ENCODE measurements at regions not wholly inside any gene's neighbourhood (a gene's known extent, or its start where the extent isn't known, plus 50 kb on each side); places are given as distances from the start of the nearest gene placed in this dataset.

- TF ChIP-seq, protein P1, sequence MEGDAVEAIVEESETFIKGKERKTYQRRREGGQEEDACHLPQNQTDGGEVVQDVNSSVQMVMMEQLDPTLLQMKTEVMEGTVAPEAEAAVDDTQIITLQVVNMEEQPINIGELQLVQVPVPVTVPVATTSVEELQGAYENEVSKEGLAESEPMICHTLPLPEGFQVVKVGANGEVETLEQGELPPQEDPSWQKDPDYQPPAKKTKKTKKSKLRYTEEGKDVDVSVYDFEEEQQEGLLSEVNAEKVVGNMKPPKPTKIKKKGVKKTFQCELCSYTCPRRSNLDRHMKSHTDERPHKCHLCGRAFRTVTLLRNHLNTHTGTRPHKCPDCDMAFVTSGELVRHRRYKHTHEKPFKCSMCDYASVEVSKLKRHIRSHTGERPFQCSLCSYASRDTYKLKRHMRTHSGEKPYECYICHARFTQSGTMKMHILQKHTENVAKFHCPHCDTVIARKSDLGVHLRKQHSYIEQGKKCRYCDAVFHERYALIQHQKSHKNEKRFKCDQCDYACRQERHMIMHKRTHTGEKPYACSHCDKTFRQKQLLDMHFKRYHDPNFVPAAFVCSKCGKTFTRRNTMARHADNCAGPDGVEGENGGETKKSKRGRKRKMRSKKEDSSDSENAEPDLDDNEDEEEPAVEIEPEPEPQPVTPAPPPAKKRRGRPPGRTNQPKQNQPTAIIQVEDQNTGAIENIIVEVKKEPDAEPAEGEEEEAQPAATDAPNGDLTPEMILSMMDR (conservative IDR thresholded peaks at IDR 0.05; ENCODE audit: control insufficient read depth, insufficient read depth, low read depth, low read length), result no peak
- DNase-seq (ENCODE audit: low read depth), result no peak
Measured at GRCh38 chr11:121766991-121767390, 314.2 kb upstream of the SORL1-AS1 start.

DNA sequence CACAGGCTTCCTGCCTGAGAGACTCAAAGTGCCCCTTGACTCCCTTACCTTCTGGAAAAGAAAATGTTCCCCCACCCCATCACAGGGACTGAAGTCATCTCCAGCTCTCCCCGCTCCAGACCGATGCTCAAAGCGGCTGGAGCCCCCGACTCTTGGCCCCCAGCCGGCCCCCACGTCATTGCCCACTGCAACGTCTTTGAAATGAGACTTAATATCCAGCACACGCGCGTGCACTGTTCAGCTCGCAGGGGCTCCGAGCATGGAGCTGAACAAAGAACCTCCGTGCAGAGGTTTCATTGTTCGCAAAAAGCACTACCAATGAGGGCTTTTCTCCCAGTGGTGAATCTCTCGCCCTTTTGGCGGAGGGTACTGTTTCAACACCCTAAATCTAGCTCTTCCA is 313.4 kb upstream of the SORL1-AS1 start:
- H3K4me3 ChIP-seq (ENCODE audit: control insufficient read depth, low read depth, low read length), result no peak overlapping the region
- DNase-seq (ENCODE audit: low read depth), result no peak
- TF ChIP-seq, protein P1 (conservative IDR thresholded peaks at IDR 0.05; ENCODE audit: control insufficient read depth, insufficient read depth, low read depth, low read length), result no peak

More at GRCh38 chr11:121766991-121767390, 314.2 kb upstream of the SORL1-AS1 start:
- no peak overlapping the region for H3K4me3 ChIP-seq (ENCODE audit: control insufficient read depth, low read depth, low read length)

DNA sequence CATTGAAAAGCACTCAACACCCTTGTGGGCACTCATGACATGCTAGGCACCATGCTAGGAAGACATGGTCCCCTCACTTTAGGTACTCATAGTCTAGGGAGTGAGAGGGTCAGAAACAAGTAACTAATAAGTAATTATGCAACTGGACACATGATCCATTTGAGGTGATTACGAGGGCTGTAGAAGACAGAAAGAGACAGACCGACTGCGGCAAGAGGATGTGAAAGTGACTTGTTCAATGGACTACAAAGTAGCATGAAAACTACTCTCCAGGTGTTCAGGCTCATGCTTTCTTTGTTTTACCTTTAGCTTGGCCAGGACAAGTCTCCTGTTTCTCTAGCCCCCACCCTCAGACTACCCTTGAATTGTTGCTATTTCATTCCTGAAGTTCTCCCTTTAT is 310.8 kb upstream of the SORL1-AS1 start:
- H3K4me3 ChIP-seq (ENCODE audit: control insufficient read depth, low read depth, low read length), result no peak overlapping the region
- DNase-seq (ENCODE audit: low read depth), result no peak
- TF ChIP-seq, protein P1 (conservative IDR thresholded peaks at IDR 0.05; ENCODE audit: control insufficient read depth, insufficient read depth, low read depth, low read length), result no peak

GRCh38 chr11:121762820-121763219 is 310.1 kb upstream of the SORL1-AS1 start:
- no peak overlapping the region for H3K4me3 ChIP-seq (ENCODE audit: control insufficient read depth, low read depth, low read length)
- peak; percentile 51 for DNase-seq (ENCODE audit: low read depth)
- TF ChIP-seq, protein P1 (conservative IDR thresholded peaks at IDR 0.05; ENCODE audit: control insufficient read depth, insufficient read depth, low read depth, low read length), result no peak

DNA sequence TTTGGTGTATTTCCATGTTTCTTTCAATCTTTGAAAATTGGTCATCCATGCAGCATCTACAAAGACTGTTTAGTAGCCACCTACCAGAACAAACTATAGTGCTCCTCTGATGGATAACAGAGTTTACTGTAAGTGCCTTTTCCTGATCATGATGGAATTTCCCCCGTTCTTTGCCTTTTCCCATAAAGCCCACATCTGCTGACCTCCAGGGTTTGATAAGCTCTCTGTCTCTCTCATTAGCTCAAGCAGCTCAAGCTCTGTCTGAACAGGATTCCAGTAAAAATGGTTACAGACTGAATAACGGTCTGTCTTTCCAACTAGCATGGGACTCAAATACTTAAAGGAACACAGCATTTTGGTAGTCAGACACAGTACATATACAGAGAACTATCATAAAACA is 308.4 kb upstream of the SORL1-AS1 start:
- DNase-seq (ENCODE audit: low read depth), result no peak
- TF ChIP-seq, protein P1 (conservative IDR thresholded peaks at IDR 0.05; ENCODE audit: control insufficient read depth, insufficient read depth, low read depth, low read length), result no peak
- H3K4me3 ChIP-seq (ENCODE audit: control insufficient read depth, low read depth, low read length), result no peak overlapping the region

GRCh38 chr11:121757480-121758125 is 304.8 kb upstream of the SORL1-AS1 start:
- no peak overlapping the region for H3K4me3 ChIP-seq (ENCODE audit: control insufficient read depth, low read depth, low read length)
- TF ChIP-seq, protein P1 (conservative IDR thresholded peaks at IDR 0.05; ENCODE audit: control insufficient read depth, insufficient read depth, low read depth, low read length), result no peak
- DNase-seq (ENCODE audit: low read depth), result no peak

GRCh38 chr11:121755906-121756305 is 303.1 kb upstream of the SORL1-AS1 start:
- TF ChIP-seq, protein P1 (conservative IDR thresholded peaks at IDR 0.05; ENCODE audit: control insufficient read depth, insufficient read depth, low read depth, low read length), result no peak
- DNase-seq (ENCODE audit: low read depth), result no peak
- H3K4me3 ChIP-seq (ENCODE audit: control insufficient read depth, low read depth, low read length), result no peak overlapping the region

All from fibroblast of mammary gland (primary cell).